Cerebellar cortex (tissue), 1 donor: ENCODE measurements at regions not wholly inside any gene's neighbourhood (a gene's known extent, or its start where the extent isn't known, plus 50 kb on each side); places are given as distances from the start of the nearest gene placed in this dataset.

Experiments used
- DNase-seq: peaks from one replicate; pipeline ENCODE4 v3.0.0-alpha.2; 2015; ENCODE audit warnings: low spot score

DNA sequence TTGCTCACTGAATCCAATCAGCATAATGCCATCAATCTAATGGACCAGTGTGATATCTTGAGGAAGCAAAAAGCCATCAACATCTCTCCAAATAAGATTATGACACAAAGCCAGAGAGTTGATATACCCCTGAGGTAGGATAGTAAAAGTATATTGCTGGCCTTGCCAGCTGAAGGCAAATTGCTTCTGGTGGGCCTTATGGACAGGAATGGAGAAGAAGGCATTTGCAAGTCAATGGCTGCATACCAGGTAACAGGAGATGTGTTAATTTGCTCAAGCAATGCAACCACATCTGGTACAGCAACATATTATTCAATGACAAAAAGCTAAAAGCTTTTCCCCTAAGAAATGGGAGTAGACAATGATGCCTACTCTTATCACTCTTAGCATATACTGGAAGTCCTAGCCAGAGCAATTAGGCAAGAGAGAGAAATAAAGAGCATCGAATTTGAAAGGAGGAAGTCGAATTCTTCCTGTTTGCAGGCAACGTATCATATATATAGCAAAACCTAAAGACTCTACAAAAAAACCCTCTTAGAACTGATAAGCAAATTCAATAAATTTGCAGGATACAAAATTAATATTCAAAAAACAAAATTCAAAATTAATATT is 216.1 kb upstream of the RASA1 start:
- no peak for DNase-seq

DNA sequence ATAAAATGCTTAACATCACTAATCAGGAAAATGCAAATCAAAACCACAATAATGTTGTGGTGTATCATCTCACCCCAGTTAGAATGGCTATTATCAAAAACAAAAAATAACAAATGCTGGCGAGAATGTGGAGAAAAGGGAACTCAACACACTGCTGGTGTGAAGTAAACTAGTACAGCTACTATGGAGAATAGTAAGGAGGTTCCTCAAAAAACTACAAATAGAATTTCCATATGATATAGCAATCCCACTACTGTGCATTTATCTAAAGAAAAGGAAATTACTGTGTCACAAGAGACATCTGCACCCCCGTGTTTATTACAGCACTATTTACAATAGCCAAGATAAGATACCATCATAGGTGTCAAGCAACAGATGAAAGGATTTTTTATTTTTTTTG is 214.5 kb upstream of the RASA1 start:
- DNase-seq = no peak

DNA sequence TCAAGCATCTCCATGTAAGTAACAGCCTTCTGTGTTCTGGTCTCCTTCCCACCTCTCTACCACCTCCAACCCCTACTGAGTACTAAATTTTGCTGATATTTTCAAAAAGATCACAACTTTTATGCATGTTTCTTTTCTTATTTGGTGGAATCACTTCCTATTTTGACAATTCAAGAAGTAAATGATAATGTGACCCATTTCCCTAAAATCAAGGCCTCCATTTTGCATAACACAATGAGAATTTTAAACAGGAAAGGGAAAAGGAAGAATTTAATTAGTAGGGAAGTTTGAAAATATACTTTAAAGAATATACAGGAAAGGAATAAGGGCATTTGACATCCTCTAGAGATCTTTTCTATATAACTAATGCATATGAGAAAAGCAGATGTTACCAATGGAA is 212.9 kb upstream of the RASA1 start:
- no peak for DNase-seq

DNA sequence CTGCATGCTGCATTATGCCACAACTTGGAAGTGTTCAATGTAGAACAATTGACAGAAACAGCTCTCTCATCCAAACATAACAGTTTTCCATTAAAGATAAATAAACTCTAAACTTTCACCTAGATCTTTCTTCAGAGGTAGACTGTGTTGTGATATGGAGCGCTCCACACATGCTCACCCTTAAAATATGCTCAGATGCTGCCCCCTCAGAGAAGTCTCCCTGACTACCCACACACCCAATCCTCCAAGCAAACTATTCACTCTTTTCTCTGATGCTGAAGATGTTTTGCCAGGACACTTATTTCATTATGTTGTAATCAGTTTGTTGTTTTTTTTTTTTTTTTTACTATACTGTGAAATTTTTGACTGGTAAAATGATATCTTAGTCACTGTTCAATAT is 206.6 kb upstream of the RASA1 start:
- DNase-seq = no peak

DNA sequence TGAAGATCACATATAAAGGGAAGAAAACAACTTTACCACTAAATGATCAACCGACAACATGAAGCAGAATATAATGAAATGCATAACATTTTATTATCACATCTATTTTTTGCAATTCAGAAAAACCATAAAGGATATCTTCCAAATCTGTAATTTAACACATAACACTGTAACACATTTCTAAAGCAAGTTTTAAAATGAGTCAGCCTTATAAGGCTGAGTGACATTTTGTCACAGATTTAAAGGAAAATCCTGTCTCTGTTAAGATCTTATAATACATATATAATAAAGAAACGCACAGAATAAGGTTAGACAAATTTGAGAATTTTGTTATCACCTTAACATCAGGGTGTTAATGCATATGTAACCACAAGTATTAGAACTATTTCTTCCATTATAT is 198.4 kb upstream of the RASA1 start:
- no peak for DNase-seq

DNA sequence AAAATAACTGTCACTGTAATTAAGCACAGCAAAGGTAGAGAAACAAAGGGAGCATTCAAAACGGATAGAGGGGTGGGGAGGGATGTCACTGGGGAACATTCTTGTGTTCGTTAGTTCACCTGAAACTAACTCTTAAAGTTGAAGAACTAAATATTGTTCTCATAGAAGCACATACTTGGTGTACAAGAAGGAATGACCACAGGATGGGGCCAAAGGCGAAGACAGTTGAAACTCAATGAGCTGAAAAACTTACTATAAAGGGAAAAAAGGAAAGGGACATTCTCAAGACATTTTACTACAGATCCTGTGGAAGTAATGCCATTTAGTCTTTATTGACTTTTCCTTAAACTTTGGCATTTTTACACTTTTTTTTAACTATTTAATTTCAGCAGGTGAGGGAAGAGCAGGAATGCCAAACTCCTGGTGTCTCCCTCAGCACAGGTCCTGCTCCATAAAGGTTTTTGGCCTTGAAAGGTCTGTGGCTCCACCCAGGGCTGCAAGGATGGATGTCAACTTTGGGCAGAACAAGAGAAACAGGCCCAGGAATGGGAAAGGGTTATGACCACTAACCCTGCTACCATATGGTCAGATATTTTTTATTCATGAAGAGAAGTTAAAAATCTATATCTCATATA is 197.6 kb upstream of the RASA1 start:
- DNase-seq = peak; percentile 29

DNA sequence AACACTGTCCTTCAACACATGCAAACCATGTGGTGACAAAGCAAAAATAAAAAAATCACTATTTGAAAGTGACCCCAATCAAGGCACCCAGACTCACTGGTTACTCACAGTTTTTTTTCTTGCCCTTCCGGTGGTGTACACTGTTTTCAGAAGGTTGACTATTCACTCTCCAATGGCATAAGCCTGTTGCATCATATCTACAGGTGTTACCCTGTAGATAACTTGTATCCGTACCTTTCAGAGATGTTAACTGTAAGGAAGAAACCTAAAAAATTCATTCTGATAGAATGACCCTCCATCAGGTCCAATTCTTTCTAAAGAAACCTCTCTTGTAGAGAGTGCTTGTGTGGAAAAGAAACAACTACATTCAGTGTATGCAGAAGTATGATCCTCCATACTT is 193.6 kb upstream of the RASA1 start:
- DNase-seq = no peak

DNA sequence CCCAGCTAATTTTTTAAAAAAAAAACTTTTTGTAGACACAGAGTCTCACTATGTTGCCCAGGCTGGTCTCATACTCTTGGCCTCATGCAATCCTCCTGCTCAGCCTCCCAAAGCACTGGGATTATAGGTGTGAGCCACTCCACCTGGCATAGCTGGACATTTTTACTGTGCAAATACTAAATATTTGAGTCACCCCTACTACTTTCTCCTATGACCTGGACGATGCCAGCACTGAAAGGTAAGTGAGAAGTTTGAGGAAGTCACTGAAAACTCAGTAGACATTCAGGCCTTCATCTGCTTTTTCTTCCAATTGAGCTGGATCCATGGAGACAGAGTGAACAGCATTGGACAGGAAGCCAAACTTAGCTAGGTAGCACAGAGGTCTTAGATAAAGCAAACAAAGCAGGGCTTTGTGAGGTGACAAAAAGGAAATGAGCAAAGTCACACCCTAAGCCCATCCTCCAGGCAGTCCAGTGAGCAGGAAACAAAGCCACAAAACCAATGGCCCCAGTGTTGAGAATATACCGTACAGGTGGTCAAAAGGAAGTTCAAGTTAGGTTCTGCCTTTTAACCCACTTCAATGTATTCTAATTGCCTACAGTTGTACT is 192.6 kb upstream of the RASA1 start:
- no peak for DNase-seq

DNA sequence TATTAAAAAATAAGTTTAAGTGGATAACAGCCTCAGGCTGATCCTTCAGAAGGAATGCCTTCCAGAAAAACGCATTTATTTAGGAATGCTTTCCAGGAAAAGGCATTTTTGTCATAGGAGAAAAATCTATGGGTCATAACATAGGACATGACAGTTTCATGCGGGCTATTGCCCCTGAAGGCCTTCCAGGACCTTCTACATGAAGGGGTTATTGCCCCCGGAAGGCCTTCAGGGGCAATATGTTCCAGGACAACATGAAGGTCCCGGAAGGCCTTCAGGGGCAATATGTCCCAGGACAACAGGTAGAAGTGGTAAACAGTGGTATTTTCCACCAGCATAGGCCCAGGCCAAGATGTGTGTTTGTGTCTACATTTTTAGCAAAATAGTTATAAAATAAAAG is 191.3 kb upstream of the RASA1 start:
- DNase-seq = no peak

DNA sequence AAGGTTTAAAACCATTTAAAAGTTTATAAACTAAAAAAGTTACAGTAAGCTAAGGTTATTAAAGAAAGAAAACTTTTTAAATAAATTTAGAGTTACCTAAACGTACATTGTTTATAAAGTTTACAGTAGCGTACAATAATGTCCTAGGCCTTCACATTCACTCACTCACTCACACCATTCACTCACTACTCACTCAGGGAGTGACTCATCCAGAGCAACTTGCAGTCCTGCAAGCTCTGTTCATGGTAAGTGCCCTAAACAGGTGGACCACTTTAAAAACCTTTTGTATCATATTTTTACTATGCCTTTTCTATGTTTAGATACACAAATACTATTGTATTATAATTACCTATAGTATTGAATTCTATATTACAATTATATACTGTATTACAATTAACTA is 190.8 kb upstream of the RASA1 start:
- no peak for DNase-seq

DNA sequence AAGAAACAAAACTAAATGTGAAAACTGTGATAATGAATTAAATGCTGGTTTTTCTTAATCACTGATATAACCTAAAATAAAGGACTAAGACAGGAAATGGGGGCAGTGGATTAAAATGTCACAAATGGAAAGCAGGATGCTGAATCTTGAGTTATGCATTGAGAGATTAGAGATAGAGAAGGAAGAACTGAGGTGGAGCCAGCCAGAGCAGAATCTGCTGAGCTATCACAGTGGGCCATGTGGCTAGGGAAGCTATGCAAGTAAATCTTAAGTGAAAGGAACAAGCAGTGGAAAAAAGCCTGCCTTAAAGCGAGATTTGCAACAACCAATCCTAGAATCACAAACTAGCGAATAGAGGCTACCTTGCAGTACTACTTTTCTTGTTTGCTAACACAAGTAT is 188.5 kb upstream of the RASA1 start:
- DNase-seq = no peak

DNA sequence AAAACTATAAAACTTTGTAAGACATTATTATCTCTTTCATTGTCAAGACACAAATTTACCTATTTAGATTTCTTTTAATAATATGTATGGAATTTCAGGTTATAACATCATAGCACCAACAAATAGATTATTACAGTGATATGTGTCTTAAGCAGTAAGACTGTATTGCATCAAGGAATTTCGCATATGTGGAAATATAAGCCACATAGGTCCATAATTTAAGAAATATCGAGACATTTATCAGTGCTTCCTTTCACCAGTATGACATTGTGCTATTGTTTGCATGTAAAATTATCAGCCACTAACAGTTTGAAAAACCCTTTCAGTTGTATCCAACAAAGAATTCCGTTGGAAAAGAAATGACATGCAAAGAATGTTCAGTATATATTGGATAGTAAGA is 186.7 kb upstream of the RASA1 start:
- DNase-seq = no peak

DNA sequence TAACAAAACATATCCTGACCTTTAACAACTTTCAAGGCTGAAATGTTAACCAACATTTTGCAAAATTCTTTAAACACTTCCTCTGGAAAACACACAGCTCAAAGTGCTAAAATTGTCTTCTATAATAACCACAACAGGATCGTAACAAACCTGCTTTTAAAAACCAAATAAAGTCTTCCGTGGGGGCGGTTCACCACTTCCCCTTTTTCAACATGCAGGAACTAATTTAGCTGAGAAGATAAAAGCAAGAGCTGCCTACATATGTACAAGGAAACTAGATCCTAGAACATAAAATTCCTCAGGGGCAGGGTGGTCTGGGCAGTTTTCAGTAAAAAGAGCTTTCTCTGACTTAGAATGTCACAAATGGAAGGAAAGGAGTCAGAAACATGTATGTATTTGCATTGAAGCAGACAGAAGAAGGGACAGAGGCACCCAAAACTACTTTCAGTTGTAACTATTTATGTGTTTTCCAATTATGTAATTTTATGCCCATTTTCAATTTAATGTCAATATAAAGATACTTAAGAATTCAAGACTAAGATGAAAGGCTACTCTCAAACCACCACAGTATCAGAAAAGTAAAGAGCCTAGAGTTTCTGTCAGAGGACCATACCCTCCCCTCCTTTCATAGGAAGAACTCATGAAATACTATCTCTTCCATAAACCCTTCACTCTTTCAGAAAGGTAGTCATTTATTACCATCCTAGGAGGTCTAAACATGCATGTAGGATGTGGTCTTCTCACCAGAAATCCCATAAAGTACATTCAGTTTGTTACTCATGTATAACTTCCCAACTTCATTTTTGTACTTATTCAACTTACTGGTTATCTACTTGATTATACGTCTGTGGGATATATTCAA is 185.9 kb upstream of the RASA1 start:
- no peak for DNase-seq

DNA sequence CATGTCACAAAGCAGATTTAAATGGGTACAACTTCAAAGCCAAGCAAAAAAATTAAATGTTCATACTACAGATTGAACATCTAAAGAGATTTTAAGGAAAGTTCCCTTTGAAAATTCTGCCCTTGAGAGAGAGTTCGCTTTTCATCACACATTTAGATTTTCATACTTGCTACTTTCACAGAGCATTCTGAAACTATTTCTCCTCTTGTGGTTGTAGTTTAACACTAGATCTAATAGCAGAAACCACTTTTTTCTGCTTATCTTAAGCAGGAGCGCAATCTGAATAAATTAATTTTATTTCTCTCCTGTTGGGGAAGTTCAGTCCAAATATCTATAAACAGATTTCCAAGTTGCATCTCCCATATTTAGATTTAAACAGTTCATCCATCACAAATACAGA is 173.3 kb upstream of the RASA1 start:
- no peak for DNase-seq

DNA sequence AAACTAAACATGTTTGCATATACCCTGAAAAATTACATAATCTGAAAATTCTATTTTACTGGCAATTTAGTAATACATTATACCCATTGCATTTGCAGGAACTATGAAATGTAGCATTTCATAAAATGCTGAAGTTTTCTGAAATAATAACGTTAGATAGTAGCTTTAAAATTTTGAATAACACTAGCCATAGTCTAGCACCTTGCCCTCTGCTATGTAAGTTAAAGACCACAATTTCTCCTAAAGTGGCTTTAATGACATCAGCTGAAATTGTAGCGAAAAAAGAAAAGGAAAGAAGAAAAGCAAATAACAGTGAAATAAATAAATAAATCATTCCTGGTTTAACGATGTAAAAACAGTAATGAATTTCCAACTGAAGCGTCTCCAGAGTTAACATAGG is 172.8 kb upstream of the RASA1 start:
- DNase-seq = no peak

DNA sequence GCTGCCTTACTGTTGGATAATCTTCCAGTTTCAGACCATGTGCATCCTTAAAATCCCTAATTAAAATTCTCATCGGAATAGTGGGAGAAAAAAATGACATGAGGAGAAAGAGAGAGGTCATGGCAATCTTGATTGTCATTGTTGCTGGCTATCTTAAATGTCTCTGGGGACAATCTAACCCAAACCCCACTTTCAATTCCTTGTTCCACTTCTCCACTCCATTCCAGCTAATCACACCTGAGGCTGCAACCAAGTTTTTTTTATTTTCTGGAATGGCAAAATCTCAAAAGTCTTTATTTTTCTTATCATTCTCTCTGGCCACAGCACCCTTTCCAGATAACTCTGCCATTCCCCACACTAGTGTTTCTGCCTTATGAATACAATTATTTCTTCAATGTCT is 171.9 kb upstream of the RASA1 start:
- no peak for DNase-seq

DNA sequence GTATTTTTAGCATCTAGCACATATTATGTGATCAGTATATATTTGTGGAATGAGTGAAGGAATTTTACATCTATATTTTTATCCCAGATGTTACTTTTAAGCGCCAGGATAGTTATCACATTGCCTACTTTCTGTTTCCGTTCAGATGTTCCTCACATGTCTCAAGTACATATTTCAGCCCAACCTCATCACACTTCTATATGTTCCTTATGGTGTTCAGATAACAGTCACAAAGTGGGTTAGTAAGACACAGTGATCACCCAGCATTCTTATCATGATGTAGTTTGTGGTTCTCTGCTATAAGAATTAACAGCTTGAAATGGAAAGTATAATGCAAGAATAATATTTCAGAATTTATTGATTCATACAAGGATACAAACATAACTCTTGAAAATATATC is 170.0 kb upstream of the RASA1 start:
- DNase-seq = no peak

DNA sequence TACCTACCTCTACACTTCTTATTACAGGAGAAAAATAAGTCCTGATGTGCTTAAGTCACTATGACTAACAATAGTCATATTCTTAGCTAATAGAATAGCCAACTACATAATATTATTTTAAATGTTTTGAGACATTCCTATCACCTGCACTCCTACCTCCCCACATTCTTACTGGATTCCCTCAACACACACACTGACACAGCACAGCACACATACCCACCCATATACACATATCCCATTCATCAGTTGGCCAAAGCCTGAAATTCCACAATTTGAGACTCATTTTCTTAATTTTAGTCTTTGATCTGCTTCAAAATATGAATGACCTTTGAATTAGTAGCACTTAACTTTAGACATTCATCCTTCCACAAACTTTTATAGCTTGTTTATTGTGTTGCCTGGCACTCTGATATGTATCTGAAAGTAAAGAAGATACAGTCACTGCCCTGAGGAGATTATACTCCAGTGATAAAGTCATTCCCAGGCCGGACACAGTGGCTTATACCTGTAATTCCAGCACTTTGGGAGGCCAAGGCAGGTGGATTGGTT is 168.3 kb upstream of the RASA1 start:
- DNase-seq = no peak

DNA sequence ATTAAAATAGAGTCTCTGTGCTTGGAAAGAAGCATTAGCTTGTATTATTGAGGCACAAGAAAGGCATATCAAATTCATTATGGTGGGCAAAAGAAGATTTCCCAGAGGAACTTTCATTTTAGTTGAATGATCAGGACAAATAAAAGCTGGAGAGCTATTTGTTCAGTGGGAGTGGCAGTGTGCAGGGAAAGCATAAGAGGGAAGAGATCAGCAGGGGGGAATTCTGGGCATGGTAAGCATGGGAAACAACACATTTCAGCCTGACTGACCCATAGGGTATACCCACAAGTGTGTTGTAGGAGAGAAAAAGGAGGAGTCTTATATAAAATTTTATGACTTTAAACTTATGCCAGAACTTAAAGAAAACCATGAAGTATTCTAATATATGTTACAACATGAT is 167.7 kb upstream of the RASA1 start:
- no peak for DNase-seq

DNA sequence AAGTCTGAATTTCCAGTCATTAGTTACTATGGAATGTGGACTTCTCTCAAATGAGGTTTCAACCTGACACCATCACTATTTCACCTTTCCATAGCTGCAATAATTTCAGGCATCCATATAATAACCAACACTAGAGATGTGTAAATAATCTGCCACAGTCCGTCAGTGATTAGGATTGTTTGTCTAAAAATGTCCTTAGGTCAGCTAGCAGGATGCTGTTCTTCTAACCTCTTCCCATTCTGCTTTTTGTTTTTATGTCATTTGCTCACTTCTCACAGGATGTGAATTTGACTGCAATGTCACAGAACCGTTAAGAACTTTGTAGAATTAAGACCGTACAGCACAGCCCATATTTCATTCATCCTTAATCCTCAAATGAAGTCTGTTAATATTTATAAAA is 166.4 kb upstream of the RASA1 start:
- DNase-seq = no peak

DNA sequence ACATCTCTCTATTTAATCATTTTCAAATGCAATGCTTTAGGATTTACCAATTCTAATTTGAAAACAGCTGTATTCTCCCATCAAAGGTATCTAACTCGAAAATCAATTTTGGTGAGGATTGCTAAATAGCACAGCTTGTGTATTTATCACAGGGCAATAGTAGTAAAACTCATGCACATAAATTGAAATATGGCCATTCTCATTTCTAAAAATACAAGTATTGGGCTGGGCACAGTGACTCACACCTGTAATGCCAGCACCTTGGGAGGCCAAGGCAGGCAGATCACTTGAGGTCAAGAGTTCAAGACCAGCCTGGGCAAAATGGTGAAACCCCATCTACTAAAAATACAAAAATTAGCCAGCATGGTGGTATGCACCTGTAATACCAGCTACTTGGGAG is 164.8 kb upstream of the RASA1 start:
- no peak for DNase-seq

DNA sequence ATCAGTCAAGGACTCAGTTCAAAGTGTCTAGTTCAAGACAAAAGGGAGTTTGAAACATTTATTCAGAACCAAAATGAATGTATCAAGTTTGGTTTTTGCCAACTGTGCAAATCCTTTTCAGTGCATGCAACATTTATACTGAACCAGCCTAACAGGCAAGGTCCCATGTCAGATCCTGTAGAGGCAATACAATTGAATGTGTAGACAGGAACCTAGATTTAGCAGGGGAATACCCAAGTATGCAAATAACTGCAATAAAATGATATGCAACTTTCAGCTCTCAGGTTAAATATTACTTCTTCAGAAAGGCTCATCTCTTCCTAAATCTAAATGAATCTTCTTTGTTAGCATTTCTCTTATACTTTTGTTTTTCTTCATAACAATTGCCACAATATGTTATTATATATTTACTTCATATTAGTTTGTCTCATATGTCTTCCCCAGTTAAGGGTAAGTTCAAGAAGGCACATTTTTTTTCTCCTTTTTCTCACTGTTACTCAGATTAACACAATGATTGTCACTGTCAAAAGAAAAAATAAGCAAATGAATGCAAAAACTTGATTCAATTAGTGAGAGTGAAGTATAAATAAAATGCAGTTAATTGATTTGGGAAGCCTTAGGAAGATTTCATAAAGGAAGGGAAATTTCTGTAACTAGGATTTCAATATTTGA is 163.9 kb upstream of the RASA1 start:
- DNase-seq = no peak
